Fibroblast of skin of left quadriceps (primary cell): ENCODE measurements at regions not wholly inside any gene's neighbourhood (a gene's known extent, or its start where the extent isn't known, plus 50 kb on each side); places are given as distances from the start of the nearest gene placed in this dataset.

Experiments used
- DNase-seq, 2 experiments: peaks; one replicate each; pipeline ENCODE4 v3.0.0-alpha.2; 2013; ENCODE audit warnings: low read depth in 2 of 2

DNA sequence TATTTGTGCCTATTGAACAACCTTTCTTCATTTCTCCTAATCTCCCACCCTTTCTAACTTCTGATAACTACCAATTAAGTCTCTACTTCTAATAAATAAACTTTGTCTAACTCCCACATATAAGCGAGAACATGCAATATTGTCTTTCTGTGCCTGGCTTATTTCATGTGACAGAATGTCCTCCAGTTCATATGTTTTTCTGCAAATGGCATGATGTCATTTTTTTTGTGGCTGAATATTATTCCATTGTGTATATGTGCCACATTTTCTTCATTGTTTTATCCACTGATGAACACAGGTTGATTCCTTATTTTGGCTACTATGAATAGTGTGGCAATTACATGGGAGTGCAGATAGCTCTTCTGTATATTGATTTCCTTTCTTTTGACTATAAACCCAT is 1041.5 kb upstream of the MANEA start:
- DNase-seq: no peak

- no peak for DNase-seq
Observed at GRCh38 chr6:94511502-94512088, 1065.7 kb upstream of the MANEA start.

GRCh38 chr6:94510877-94511276 is 1066.5 kb upstream of the MANEA start:
- DNase-seq: no peak

- DNase-seq: no peak
Observed at GRCh38 chr6:94501516-94501915, 1075.8 kb upstream of the MANEA start.

- no peak for DNase-seq
Observed at GRCh38 chr6:94498099-94498498, 1078.7 kb upstream of the EPHA7 start.

DNA sequence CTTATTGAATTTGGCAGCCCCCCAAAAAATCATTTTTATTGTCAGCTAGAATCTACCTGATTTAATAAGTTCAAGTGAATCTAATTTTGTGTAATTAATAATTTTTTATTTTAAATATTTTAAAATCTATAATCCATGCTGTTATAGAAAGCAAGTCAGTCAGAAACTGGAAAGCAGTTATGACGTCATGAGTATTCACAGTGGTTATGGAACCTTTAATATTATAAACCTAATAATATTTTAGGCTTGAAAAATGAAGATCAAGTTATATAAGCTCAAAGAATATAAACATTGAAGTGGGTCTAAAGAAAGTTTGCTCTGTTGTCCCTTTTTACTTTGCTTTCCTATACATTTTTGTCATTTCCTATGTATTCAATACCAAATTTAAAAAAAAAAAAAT is 1075.1 kb upstream of the EPHA7 start:
- no peak for DNase-seq

DNA sequence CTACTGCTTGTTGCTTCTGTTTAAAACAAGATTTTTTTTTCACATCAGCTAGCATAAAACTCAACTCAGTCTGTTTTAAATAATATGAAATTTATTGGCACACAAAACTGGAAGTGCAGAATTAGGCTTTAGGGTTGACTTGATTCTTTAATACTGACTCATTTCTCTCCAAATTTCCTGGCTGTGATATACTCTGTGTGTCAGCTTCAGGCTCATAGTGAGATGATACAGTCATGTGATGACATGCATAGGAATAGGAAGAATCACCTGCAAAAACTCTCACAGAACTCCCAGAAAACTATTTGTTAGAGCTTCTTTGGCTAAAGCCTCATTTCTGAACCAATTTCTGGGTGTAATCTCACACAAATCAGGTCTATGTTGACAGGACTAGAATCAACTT is 1068.0 kb upstream of the EPHA7 start:
- DNase-seq: no peak

- no peak for DNase-seq
Observed at GRCh38 chr6:94478133-94479005, 1059.0 kb upstream of the EPHA7 start.

- DNase-seq: no peak
Observed at GRCh38 chr6:94468830-94469229, 1049.5 kb upstream of the EPHA7 start.

- DNase-seq: no peak
Observed at GRCh38 chr6:94464018-94464510, 1044.7 kb upstream of the EPHA7 start.

- DNase-seq: no peak
Observed at GRCh38 chr6:94463306-94463705, 1043.9 kb upstream of the EPHA7 start.

GRCh38 chr6:94462231-94462630 is 1042.9 kb upstream of the EPHA7 start:
- no peak for DNase-seq

DNA sequence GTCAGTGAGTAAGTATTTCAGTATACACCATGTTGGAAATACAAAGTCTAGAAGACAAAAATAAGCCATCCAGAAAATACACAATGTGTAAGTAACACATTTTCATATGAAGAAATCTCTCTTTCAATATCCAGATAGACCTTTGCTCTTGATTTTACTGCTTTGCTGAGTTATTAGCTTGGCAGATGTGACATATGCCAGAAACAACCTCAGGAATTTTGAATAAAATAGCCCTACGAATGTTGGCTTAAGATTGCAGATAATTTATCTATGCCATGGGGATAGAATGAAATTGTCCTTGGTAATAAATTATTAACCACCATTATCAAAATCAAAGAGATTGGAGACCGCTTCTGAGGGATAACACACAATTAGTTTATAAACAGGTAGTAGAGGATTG is 1036.9 kb upstream of the EPHA7 start:
- no peak for DNase-seq

DNA sequence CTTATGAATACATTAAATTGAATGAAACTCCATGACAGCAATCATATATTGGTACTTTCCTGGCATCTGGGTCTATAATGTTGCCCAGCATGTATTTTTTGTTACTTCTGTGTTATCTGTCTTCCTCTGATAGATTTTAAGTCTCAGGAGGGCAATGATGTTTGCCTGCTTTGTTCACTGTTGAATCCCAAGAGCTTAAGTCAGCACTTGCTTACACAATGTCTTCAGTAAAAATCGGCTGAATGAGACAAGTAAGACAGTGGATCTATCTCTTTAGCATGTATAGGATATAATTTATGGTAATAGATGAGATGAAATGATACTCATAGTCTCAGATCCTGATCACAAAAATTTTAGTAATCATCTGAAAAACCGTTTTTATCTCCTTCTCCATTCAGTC is 1034.9 kb upstream of the EPHA7 start:
- no peak for DNase-seq

GRCh38 chr6:94446120-94446519 is 1026.8 kb upstream of the EPHA7 start:
- no peak for DNase-seq

GRCh38 chr6:94443701-94444100 is 1024.3 kb upstream of the EPHA7 start:
- no peak for DNase-seq

GRCh38 chr6:94424692-94425091 is 1005.3 kb upstream of the EPHA7 start:
- DNase-seq: no peak

DNA sequence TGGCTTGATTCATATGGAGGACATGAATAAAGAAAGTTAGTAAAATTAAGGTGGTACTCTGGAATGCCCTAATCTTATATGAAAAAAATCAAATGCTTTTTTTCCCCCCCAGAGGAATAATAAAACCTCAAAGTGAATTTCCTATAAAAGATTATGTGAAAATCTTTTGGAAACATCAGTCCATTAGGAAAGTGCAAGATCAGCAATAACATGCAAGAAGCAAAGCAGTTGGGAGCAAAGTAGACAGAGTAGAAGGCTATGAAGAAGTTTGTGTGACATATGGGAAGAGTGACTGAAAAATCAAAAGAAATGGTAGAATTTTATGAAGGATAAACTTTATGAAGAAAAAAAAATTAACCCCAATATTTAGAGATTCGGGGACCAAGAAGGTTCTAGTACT is 998.0 kb upstream of the EPHA7 start:
- DNase-seq: no peak

DNA sequence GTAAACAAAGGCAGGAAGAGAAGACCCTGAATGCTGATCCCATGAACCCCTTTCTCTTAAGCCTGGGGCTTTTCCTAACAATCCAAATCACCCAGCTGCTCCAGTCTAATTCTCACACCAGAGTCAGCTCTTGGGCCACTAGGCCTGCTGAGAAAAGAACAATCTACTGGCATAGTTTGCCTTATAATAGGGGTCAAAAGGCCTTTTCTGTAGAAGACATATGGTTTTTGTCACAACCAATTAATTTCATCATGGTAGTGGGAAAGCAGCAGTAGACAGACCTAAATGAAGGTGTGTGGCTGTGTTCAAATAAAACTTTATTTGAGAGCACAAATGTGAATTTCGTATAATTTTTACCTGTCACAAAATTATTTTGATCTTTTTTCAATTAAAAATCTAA is 994.7 kb upstream of the EPHA7 start:
- DNase-seq: no peak

- no peak for DNase-seq
Observed at GRCh38 chr6:94401311-94401710, 982.0 kb upstream of the EPHA7 start.

- no peak for DNase-seq
Observed at GRCh38 chr6:94394822-94395221, 975.5 kb upstream of the EPHA7 start.

- DNase-seq: no peak
Observed at GRCh38 chr6:94389218-94389617, 969.9 kb upstream of the EPHA7 start.

DNA sequence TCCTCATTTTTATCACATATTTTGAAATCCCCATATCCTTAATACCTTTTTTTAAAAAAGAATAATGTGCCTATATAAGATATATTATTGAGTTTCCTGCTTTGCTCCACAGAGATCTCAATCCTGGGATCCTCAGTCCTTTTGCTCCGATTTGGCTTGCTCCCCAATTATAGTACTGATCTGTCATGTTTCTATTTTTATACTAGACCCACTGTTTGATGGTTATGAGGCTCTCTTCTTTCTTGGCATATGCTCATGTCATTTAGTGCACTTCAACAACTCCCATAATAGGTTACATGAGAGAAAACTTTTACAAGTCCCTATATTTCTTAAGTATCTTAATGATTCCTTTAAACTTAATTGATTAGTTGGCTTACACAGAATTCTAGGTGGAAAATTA is 958.5 kb upstream of the EPHA7 start:
- no peak for DNase-seq
